ENCODE measurements at regions not wholly inside any gene's neighbourhood (a gene's known extent, or its start where the extent isn't known, plus 50 kb on each side); places are given as distances from the start of the nearest gene placed in this dataset.
"Not testable (repeated sequence)": the region's sequence is repeated elsewhere in the genome, so short reads cannot be mapped to it uniquely, and the experiment has no call there.

DNA sequence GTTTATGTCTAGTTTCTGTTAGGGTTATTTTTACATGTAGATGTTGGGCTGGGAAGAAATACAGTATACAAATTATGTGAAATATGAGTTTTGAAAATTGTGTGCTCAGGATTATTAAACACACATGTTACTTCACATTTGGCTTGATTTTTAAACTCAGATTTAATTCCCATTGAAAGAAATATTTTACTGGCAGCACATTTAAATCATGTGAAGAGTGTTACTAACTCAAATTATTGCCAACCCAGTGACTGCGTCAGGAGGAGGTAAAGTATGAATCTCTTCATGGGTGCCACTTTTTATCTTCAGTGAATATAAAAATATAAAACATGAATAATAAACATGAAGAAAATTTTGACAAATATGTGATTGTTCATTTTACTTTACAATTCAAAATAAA, 457.5 kb upstream of the CCDC179 start:
- DNase-seq: no peak
- Mint-ChIP-seq H3K27me3 (ENCODE audit: insufficient read depth) (no peaks in the 10 kb centered on the region), H3K27ac (no peak overlapping the region), H3K9me3 (peaks cover 11% of the 10 kb centered on the region), H3K4me1 (ENCODE audit: low read depth) (peaks cover 27% of the 10 kb centered on the region), H3K36me3 (ENCODE audit: low read depth) (peaks cover 21% of the 10 kb centered on the region), H3K4me3 (no peak overlapping the region)
- TF ChIP-seq, protein P1, sequence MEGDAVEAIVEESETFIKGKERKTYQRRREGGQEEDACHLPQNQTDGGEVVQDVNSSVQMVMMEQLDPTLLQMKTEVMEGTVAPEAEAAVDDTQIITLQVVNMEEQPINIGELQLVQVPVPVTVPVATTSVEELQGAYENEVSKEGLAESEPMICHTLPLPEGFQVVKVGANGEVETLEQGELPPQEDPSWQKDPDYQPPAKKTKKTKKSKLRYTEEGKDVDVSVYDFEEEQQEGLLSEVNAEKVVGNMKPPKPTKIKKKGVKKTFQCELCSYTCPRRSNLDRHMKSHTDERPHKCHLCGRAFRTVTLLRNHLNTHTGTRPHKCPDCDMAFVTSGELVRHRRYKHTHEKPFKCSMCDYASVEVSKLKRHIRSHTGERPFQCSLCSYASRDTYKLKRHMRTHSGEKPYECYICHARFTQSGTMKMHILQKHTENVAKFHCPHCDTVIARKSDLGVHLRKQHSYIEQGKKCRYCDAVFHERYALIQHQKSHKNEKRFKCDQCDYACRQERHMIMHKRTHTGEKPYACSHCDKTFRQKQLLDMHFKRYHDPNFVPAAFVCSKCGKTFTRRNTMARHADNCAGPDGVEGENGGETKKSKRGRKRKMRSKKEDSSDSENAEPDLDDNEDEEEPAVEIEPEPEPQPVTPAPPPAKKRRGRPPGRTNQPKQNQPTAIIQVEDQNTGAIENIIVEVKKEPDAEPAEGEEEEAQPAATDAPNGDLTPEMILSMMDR (IDR thresholded peaks at IDR 0.05): no peak

DNA sequence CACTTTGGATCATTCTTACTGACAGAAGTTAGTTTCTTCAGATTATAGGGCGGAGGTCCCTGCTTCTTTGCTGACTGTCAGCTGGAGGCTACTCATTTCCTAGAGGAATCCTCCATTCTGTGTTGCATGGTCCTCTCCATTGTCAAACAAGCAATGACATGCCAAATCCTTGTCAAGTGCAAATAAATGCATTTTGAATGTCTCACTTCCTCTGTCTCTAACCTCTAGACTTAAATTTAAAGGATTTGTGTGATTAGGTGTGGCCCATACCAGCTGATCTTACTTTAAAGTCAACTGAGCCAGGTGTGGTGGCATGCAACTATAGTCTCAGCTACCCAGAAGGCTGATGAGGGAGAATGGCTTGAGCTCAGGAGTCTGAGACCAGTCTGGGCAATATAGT, 458.4 kb upstream of the CCDC179 start:
- no peak for DNase-seq
- H3K36me3 Mint-ChIP-seq (ENCODE audit: low read depth): peaks cover 27% of the 10 kb centered on the region
- H3K9me3 Mint-ChIP-seq: peaks cover 19% of the 10 kb centered on the region
- no peak overlapping the region for H3K4me3 Mint-ChIP-seq
- TF ChIP-seq, protein P1 (IDR thresholded peaks at IDR 0.05): no peak
- no peaks in the 10 kb centered on the region for H3K27me3 Mint-ChIP-seq (ENCODE audit: insufficient read depth)
- no peak overlapping the region for H3K27ac Mint-ChIP-seq
- H3K4me1 Mint-ChIP-seq (ENCODE audit: low read depth): peaks cover 19% of the 10 kb centered on the region

DNA sequence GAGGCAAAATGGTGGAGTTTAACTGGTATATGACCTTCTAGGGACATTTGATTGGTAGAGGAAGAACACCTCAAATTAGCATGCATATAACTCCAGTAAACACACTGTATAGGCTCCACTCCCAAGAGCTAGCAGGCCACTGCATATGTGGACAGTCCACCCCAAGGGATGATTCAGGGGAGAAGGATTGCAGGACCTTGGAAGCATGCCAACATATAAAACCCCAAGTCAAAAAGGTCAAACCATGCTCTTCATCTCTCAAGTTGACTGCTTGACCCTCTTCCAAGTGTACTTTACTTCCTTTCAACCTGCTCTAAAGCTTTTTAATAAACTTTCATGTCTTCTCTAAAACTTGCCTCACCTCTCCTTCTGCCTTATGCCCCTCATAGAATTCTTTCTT, 459.9 kb upstream of the CCDC179 start:
- Mint-ChIP-seq H3K9me3 (peaks cover 29% of the 10 kb centered on the region), H3K36me3 (ENCODE audit: low read depth) (peaks cover 41% of the 10 kb centered on the region), H3K4me3 (no peak overlapping the region), H3K27ac (no peak overlapping the region), H3K4me1 (ENCODE audit: low read depth) (peaks cover 13% of the 10 kb centered on the region), H3K27me3 (ENCODE audit: insufficient read depth) (no peaks in the 10 kb centered on the region)
- TF ChIP-seq, protein P1 (IDR thresholded peaks at IDR 0.05): no peak
- no peak for DNase-seq

DNA sequence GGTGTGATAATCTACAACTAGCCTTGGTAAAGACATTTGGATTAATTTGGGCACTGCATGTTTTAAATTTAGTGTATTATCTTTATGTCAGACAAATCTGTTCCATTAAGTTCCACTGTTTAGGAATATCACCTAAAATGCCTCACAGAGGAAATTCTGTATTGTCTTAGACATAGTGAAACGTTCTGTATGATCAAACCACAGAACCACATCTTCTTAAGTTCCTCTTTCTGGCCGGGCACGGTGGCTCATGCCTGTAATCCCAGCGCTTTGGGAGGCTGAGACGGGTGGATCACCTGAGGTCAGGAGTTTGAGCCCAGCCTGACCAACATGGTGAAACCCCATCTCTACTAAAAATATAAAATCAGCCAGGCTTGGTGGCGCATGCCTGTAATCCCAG, 475.3 kb upstream of the CCDC179 start:
- not testable (repeated sequence) for H3K36me3 Mint-ChIP-seq (ENCODE audit: low read depth)

DNA sequence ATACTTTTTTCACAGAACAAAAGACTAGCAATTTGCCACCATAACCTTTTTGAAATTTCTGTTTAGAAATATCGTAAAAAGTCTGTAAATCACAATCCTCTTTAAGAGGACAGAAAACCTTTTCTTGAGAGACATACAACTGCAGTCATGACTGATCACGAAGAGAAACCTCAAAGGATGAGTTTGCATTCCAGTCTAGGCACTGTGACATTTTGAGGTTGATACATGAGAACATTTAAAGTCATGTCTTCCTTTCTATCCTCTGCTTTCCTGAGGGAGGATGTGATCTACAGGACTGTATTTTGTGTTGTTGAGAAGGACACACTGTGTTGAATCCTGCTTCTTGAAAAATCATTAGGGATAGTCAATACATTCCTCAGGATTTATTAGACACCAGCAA, 476.7 kb upstream of the CCDC179 start:
- peak; percentile 10 for DNase-seq
- H3K4me3 Mint-ChIP-seq: no peak overlapping the region
- H3K9me3 Mint-ChIP-seq: no peaks in the 10 kb centered on the region
- no peaks in the 10 kb centered on the region for H3K36me3 Mint-ChIP-seq (ENCODE audit: low read depth)
- H3K4me1 Mint-ChIP-seq (ENCODE audit: low read depth): peaks cover 22% of the 10 kb centered on the region
- no peaks in the 10 kb centered on the region for H3K27me3 Mint-ChIP-seq (ENCODE audit: insufficient read depth)
- H3K27ac Mint-ChIP-seq: no peak overlapping the region
- TF ChIP-seq, protein P1 (IDR thresholded peaks at IDR 0.05): no peak

More for the DNA sequence above, 475.3 kb upstream of the CCDC179 start:
- H3K27ac Mint-ChIP-seq; H3K9me3 Mint-ChIP-seq; DNase-seq; H3K27me3 Mint-ChIP-seq (ENCODE audit: insufficient read depth); H3K4me3 Mint-ChIP-seq: not testable (repeated sequence)
- peaks cover 22% of the 10 kb centered on the region for H3K4me1 Mint-ChIP-seq (ENCODE audit: low read depth)

DNA sequence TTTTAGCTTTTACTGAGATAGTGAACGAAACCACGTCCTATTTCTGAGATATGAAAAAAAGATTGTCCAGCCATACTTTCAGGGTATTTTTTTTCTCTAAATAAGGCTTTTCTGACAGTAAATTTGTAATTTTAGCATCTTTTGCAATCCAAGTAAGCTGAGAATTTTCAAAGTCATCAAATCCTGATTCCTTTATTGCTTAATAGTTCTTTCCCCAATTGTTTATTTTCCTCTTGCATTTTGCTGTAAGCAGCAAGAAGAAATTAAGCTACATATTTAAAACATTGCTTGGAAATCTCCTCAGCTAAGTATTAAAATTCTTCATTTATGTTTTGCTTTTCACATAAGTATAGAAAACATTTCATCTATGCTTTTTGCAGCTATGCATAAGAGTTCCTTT, 493.3 kb upstream of the CCDC179 start:
- H3K27ac Mint-ChIP-seq: no peak overlapping the region
- peaks cover under 1% of the 10 kb centered on the region for H3K4me1 Mint-ChIP-seq (ENCODE audit: low read depth)
- no peak for DNase-seq
- no peak overlapping the region for H3K4me3 Mint-ChIP-seq
- H3K9me3 Mint-ChIP-seq: no peaks in the 10 kb centered on the region
- H3K27me3 Mint-ChIP-seq (ENCODE audit: insufficient read depth): peaks cover 1% of the 10 kb centered on the region
- TF ChIP-seq, protein P1 (IDR thresholded peaks at IDR 0.05): no peak
- H3K36me3 Mint-ChIP-seq (ENCODE audit: low read depth): no peaks in the 10 kb centered on the region

Data from HFFc6 (cell line).